HG03565 (cell line): ENCODE measurements at regions not wholly inside any gene's neighbourhood (a gene's known extent, or its start where the extent isn't known, plus 50 kb on each side); places are given as distances from the start of the nearest gene placed in this dataset.

Source experiments
- ATAC-seq: cut with Tn5 transposase; IDR thresholded peaks from one replicate; pipeline ENCODE4 v1.9.1; 2021; ENCODE audit warnings: mild to moderate bottlenecking, moderate library complexity; ENCODE audit not compliant: unreplicated experiment

DNA sequence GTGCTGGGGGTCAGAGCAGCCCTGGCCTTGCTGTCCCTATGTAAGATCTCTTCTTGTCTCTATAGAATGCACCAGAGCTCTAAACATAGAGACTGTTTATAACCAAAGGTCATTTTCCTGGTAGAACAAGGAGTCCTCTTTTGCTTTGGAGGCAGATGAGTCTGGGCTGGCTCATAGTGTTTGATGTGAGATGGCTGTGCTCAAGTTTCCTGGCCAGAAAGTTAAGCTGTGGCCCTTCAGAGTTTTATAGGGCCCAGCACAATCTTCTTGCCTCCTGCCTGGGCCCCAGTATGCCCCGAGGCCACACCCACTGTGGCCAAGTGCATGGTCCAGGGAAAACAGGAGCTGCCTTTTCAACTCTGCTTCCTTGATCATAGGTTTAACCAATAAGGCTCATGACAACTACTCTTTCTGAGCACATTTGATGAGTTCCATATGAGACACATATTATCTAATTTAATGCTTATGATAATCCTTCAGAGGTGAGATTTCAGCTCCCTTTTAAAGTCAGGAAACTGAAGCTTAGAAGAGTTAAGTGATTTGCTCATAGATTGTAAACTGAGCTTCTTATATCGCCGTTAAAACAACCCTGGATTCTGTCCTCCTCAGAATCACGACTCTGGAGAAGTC lies 66.3 kb downstream of the MYCN start:
- ATAC-seq = no peak

DNA sequence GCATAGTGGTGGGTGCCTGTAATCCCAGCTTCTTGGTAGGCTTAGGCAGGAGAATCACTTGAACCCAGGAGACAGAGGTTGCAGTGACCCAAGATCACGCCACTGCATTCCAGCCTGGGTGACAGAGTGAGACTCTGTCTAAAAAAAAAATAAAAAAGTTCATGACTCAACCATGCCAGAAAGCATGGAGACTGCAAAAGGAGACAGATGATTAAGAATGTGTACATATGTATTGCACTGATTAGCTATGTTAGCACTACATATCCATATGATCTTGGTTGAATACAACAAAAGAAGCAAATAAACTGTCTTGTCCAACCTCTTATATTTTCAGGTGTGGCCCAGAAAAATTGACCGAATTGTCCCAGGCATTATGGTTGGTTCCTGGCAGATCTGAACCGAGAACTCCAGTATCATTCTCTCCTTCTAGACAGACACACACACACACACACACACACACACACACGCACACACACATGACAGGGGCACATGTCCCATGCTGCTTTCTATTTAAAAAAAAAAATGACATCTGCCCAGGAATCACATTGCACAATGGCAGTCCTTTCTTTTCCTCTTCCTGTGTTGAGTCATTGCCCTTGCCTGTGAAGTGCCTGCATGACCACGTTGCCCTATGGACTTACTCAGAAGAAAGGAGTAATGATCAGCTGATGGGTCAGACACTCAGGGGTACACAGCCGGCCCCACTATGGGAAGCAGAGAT lies 65.6 kb downstream of the MYCN start:
- no peak for ATAC-seq

DNA sequence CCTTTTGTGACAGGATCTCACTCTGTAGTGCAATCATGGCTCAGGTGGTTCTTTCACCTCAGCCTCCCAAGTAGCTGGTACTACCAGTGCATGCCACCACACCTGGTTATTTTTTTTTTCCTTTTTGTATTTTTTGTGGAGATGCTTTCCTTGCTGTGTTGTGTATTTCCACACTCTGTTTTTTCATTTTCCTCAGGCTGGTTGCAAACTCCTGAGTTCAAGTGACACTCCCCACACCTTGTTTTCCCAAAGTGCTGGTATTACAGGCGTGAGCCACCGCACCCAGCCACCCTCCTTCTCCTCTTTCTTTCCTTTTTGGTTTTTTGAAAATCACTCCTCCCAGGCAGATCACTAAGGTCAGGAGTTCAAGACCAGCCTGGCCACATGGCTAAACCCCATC lies 65.0 kb downstream of the MYCN start:
- ATAC-seq = no peak

DNA sequence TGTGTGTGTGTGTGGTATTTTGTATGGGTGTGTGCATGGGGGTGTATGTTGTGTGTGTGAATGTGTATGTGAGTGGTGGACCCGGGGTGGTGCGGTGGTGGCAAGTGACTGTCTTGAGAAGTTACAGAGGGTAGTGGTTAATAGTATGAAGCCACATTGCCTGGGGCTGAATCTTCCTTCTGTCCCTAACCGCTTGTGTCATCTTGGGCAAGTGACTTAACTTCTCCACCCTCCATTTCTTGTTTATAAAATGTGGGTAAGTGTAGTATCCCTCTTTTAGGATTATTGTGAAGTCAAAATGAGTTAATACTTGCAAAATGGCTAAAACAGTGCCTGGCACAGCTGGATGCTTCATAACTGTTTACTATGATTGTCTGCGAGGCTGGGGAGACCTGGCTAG lies 63.5 kb downstream of the MYCN start:
- no peak for ATAC-seq

DNA sequence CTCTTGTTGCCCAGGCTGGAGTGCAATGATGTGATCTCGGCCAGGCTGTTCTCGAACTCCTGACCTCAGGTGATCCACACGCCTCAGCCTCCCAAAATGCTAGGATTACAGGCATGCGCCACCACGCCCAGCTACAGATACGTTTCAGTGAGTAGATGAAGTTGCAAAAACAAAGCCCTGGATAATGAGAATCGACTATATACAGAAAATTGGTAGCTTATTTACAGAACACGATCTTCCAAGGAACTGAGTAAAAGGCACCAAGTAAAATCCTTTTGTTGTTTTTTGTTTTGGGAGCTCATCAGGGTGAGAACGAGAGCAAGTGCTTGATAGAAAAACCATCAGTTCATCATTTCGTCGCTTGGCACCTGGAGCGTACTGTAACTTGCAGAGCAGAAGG lies 62.8 kb downstream of the MYCN start:
- no peak for ATAC-seq

DNA sequence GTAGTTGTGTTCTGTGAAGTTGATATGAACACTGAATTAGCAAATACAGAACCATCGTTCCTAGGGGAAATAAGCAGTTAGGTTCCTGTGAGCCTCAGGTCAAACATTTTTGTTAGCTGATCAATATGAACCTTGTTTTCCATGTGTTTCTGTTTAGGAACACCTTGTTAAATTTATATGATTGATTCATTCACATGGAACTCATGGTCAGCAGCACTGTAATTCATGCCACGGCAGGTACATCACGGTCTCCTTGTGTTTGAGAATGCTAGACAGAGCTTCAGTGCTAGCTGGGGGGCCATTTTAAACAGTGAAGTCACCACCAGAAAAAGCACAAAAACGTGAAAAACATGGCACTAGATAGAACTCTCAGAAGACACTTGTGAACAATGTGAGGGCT lies 62.2 kb downstream of the MYCN start:
- ATAC-seq = no peak

DNA sequence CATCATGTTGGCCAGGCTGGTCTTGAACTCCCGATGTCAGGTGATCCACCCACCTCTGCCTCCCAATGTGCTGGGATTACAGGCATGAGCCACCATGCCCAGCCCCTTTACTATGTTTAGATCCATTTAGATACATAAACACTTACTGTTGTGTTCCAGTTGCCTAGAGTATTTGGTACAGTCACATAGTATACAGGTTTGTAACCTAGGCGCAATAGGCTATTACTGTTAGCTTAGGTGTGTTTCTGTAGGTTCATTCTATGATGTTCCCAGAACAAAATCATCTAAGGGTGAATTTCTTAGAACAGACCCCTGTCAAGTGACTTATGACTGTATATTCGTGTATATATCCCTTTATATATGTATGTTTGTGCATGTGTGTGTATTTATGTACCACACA lies 61.8 kb downstream of the MYCN start:
- no peak for ATAC-seq

DNA sequence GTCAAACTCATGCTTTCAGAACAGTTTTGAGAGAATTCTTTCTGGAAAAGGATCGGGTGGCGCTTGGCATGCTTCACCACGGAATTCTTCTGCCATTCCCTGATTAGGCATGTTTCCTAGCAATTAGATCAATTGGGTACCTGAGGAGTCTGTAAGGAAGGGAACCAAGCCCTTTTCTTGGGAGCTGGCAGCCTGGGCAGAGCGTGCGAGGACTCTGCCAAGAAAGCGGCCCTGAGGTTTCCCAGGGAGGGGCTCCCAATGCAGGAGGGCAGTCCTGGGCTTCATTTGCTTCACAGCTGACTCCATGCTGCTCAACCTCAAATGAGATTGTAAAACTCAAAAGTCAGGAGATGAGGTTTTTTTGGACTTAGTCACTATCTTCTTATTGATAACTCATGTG lies 60.3 kb downstream of the MYCN start:
- no peak for ATAC-seq

DNA sequence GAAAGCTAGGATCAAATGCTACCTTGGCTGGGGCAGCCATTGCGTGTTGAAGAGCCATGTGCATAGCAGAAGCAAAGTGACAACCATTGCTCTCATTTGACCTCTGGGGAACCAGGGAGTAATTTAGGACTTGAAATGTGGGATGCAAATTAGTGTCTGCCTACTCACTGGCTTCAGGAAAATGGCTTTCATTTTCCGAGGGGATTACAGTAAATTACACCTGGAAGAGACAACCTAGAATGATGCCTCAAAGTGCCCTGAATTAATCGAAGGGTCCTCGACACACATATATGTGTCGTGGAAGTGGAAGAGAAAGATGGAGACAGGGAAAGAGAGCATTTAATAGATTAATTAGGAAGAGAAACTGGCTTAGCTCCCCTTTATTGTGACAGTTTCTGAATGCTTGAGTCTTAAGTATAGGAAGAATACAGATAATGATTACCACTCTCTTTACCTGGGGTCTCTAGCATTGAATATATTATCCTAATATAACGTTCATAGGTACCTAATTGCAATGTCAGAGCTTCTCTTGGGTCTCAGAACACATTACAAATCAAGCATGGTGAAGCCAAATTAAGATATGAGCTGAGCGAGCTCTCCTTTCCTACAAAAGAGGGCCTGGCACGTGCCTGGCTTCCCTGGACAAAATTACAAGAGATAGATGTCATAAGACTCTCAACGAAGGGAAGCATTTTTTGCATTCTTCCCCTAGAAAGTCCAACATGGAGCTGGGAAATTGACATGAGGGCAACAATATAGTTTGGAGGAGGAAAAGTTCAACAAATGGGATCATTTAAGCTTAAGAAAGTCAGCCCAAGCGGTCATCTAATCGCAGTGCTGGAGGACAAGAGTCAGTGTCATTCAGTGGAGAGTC lies 59.5 kb downstream of the MYCN start:
- no peak for ATAC-seq

DNA sequence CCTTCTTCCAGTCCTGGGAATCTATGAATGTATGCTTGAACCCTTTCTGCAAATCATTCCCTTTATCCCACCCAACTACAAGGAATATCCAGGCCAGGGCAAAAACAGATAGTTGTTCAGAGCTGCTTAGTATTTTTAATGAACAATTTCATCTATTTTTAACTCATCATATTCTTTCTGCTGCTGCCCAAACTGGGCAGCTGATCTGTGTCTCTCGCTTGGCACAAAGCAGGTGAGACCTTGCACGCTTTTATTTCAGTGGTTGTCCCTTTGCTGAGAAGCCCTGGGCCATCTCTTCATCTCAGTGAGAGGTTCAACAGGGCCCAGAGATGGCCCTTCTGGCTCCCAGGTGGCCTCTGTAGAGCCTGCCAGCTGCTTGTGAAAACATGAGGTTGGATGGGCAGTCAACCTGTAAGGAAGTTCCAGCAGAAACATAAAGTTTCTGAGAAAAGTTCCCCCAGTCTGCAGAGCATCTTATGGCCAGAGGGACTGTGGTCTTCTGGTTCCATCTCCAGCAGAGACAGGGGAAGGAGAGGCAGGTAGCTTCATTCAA lies 57.5 kb downstream of the MYCN start:
- ATAC-seq = no peak

DNA sequence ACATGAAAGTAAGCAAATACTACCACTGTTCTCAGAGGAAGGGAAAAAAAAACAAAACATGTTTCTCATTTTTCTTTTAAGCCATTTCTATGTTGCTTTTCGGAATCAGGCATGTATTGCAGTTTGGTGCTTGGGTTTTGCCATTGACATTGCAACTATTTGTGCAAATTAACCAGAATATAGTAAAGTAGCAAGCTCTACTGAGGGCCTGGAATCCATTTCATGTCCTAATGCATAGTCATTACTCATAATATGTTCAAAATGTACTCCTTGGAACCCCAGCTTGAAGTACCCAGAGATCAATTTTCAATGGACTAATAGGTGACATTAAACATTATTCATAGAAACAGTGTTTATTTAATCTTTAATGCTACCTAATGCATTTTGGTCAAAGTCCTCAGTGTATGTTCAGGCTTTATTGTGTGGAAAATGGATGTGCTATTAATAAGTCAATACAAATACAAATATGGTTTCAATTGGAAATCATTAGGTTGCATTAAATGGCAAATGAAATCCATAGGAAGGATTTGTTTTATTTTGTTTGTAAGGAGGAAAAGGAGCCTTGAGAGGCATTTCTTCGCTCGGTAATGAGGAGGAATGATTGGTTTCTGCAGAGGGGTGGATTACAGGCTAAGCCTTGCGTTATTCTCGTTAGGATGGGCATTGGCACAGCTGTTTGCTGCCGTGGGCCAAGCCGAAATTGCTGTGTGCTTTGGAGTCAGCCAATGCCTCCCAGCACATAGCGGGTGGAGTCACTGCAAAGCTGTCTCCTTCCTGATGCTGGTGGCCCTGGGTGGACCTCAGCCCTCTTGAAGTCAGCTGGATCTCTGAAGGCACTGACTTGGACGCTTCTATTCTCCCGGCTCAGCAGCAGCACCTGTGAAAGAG lies 56.4 kb downstream of the MYCN start:
- ATAC-seq = no peak
